Astrocyte of the cerebellum (primary cell): ENCODE measurements at regions not wholly inside any gene's neighbourhood (a gene's known extent, or its start where the extent isn't known, plus 50 kb on each side); places are given as distances from the start of the nearest gene placed in this dataset.
"Not testable (repeated sequence)": the region's sequence is repeated elsewhere in the genome, so short reads cannot be mapped to it uniquely, and the experiment has no call there.

Experiments
- DNase-seq: peaks from one replicate; pipeline ENCODE4 v3.0.0-alpha.2; 2011; ENCODE audit warnings: low read depth
- H3K4me3 ChIP-seq: 2 replicates; pipeline ENCODE4 v1.5.1; 2011; ENCODE audit warnings: mild to moderate bottlenecking, low read depth, low read length, moderate library complexity
- in situ Hi-C: cut with HindIII; loops from 2 replicates; pipeline ENCODE4 v1.10.0; 2017; ENCODE audit warnings: low sequenced_read_pairs
- TF ChIP-seq, protein P1 (sequence below): IDR thresholded peaks from 2 replicates; pipeline ENCODE4 v1.5.1; 2012; ENCODE audit warnings: low read length, low read depth, moderate library complexity, mild to moderate bottlenecking; ENCODE audit errors: missing control alignments

DNA sequence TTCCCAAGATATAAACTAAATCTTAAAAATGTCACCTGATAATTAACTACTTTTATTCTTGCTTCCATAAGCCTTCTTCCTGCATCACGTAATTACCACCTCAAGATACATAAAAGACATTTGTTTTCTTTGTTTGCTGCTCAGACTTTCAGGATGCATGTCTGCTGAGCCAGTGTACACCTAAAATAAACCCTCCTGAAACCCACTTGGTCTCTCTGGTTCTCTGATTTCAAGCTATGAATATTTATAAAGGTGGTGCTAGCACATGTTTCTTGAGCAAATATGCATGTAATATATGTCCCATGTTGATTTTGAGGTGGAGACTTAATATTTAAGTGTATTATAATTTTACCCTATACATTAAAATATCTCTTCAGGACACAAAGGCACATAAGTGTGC is 1627.7 kb upstream of the CDH9 start:
- DNase-seq, result no peak
- no peak overlapping the region for H3K4me3 ChIP-seq
- TF ChIP-seq, protein P1, sequence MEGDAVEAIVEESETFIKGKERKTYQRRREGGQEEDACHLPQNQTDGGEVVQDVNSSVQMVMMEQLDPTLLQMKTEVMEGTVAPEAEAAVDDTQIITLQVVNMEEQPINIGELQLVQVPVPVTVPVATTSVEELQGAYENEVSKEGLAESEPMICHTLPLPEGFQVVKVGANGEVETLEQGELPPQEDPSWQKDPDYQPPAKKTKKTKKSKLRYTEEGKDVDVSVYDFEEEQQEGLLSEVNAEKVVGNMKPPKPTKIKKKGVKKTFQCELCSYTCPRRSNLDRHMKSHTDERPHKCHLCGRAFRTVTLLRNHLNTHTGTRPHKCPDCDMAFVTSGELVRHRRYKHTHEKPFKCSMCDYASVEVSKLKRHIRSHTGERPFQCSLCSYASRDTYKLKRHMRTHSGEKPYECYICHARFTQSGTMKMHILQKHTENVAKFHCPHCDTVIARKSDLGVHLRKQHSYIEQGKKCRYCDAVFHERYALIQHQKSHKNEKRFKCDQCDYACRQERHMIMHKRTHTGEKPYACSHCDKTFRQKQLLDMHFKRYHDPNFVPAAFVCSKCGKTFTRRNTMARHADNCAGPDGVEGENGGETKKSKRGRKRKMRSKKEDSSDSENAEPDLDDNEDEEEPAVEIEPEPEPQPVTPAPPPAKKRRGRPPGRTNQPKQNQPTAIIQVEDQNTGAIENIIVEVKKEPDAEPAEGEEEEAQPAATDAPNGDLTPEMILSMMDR, result no peak
- in situ Hi-C loops, result no loop called here

DNA sequence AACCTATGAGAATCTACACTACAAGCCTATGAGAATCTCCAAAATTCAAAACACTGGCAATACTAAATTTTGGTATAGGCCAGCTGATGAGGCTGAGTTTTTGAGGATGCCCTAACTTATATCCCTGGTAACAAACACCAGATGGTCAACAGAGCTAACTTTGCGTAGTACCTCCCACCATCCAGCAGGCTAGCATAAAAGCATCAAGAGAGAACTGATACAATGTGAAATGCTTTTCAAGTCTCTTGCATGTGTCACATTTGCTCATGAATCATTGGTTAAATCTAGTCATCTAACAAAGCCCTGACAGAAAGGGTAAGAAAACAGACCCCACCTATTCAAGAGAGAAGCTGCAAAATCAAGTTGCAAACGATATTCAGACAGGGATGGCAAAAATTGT is 1609.7 kb upstream of the CDH9 start:
- in situ Hi-C loops, result no loop called here
- TF ChIP-seq, protein P1, result peak; percentile 21
- no peak for DNase-seq
- no peak overlapping the region for H3K4me3 ChIP-seq

DNA sequence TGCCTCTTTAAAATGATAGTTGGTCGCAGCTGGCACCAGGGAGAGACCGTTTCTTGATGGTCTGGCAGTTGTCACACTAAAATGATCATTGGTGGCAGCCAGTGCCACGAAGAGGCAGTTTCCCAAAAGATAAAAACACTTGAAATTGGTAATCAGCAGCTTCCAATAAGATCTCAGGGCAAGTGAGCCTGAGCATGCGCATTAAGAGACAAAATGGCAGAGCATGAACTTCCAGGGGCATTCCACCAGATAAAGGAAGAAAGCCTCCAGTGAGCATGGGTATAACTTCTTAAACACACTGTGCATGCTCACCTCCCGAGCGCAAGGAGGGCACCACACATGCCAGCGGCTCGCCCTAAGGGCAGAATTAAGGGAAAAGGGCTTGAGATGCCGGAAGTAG is 1594.2 kb upstream of the CDH9 start:
- H3K4me3 ChIP-seq, result no peak overlapping the region
- in situ Hi-C loops, result no loop called here
- DNase-seq, result no peak
- TF ChIP-seq, protein P1, result no peak

DNA sequence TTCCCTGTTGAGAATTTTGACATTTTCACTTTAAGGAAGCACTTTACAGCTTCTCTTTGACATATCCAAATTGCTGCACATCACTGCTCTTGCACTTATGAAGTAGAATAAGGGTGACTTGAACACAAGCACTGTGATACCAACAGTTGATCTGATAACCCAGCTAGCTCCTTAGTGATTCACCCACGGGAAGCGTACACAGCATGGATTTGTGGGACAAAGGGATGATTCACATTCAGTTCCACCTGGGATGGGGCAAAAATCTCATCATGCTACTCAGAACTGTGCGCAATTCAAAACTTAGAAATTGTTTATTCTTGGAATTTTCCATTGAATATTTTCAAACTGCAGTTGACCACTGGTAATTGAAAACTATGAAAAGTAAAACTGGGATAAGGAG is 1565.5 kb upstream of the CDH9 start:
- in situ Hi-C loops, result no loop called here
- TF ChIP-seq, protein P1, result no peak
- DNase-seq, result no peak
- no peak overlapping the region for H3K4me3 ChIP-seq

DNA sequence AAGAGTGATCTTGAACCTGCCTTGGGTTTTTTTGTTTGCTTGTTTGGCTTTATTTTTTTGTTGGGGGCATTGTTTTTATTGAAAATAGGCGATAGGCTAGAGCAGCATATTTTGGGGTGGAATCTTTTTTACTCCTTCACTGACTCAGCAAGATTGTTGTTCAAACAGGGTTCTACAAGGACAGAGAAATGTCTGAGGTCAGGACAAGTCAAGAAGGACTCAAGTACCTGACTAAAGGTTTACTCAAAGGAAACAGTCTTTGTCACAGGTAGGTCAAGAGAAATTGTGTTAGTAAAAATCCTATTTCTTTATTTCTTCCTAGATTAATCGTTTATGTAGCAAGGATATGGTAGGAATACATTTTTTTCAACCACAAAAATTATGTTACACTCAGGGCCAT is 1564.0 kb upstream of the CDH9 start:
- in situ Hi-C loops, result no loop called here
- TF ChIP-seq, protein P1, result no peak
- no peak for DNase-seq
- no peak overlapping the region for H3K4me3 ChIP-seq

DNA sequence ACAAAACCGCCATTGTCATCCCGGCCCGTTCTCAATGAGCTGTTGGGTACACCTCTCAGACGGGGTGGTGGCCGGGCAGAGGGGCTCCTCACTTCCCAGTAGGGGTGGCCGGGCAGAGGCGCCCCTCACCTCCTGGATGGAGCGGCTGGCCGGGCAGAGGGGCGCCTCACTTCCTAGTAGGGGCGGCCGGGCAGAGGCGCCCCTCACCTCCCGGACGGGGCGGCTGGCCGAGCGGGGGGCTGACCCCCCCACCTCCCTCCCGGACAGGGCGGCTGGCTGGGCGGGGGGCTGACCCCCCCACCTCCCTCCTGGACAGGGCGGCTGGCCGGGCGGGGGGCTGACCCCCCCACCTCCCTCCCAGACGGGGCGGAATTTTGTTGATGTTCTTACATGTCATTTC is 1558.3 kb upstream of the CDH9 start:
- H3K4me3 ChIP-seq, DNase-seq, in situ Hi-C loops: not testable (repeated sequence)

DNA sequence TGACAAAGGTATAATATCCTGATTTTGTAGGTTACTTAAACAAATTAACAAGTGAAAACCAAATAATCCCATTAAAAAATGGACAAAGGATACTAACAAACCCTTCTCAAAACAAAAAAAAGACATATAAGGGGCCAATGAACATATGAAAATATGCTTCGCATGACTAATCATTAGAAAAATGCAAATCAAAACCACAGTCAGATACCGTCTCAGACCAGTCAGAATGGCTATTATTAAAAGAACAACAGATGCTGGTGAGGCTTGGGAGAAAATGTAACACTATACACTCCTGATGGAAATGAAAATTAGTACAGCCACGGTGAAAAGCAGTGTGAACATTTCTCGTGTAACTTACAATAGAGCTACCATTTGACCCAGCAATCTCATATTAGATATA is 1542.2 kb upstream of the CDH9 start:
- in situ Hi-C loops, result no loop called here
- TF ChIP-seq, protein P1, result no peak
- DNase-seq, result peak; percentile 81
- no peak overlapping the region for H3K4me3 ChIP-seq
